IMR-90 (cell line): ENCODE measurements at regions not wholly inside any gene's neighbourhood (a gene's known extent, or its start where the extent isn't known, plus 50 kb on each side); places are given as distances from the start of the nearest gene placed in this dataset.

Experiments
- ATAC-seq: fragments of 200-7000 bp; cut with Tn5 transposase; 2 replicates; pipeline ENCODE4 v1.9.1; 2020; ENCODE audit warnings: low read depth, mild to moderate bottlenecking, moderate library complexity
- BruUV-seq: library from RNA; stranded (reverse); fragments of 400-500 nt; replicated peaks from 2 replicates; lab custom pipeline; 2021; lab: Mats Ljungman, UMichigan
- CTCF ChIA-PET: fragments of 300-600 bp; formaldehyde crosslinking; extraction: SDS; loops from one replicate; lab custom pipeline; 2021; ENCODE audit warnings: antibody characterized with exemption; lab: Yijun Ruan, JAX
- POLR2A ChIA-PET: fragments of 300-600 bp; sonication (Branson Sonifier 250); formaldehyde crosslinking; loops from one replicate; lab custom pipeline; 2022; ENCODE audit warnings: antibody characterized with exemption; ENCODE audit not compliant: unreplicated experiment; lab: Charles Lee
- DNase-seq: peaks from one replicate; pipeline ENCODE4 v3.0.0; 2013
- H2AFZ ChIP-seq: replicated peaks from 2 replicates; pipeline ENCODE3; 2013; ENCODE audit warnings: low read length, mild to moderate bottlenecking; ENCODE audit not compliant: poor library complexity
- H2AK5ac ChIP-seq: 2 replicates; pipeline ENCODE4 v1.6.1; 2013; ENCODE audit warnings: low read depth, low read length, inconsistent platforms
- H2AK9ac ChIP-seq: replicated peaks from 2 replicates; pipeline ENCODE3; 2013; ENCODE audit warnings: mild to moderate bottlenecking, low read depth, low read length, moderate library complexity; ENCODE audit not compliant: poor library complexity
- H2BK120ac ChIP-seq: 2 replicates; pipeline ENCODE4 v1.6.1; 2013; ENCODE audit warnings: low read depth, low read length, inconsistent platforms
- H2BK15ac ChIP-seq: 3 replicates; pipeline ENCODE4 v1.6.1; 2013; ENCODE audit warnings: low read depth, low read length, inconsistent platforms
- H2BK20ac ChIP-seq: 2 replicates; pipeline ENCODE4 v1.6.1; 2013; ENCODE audit warnings: low read depth, mild to moderate bottlenecking, inconsistent platforms, low read length, moderate library complexity
- H2BK5ac ChIP-seq: 2 replicates; pipeline ENCODE4 v1.6.1; 2013; ENCODE audit warnings: mild to moderate bottlenecking, low read depth, low read length, inconsistent platforms; ENCODE audit not compliant: poor library complexity, severe bottlenecking
- H3K14ac ChIP-seq: replicated peaks from 2 replicates; pipeline ENCODE4 v1.6.1; 2013; ENCODE audit warnings: low read depth, low read length, inconsistent platforms
- H3K18ac ChIP-seq: 2 replicates; pipeline ENCODE4 v1.6.1; 2013; ENCODE audit warnings: low read depth, low read length, control low read depth
- H3K23ac ChIP-seq: 2 replicates; pipeline ENCODE4 v1.6.1; 2013; ENCODE audit warnings: low read depth, low read length, inconsistent platforms
- H3K27ac ChIP-seq: 2 replicates; pipeline ENCODE4 v1.5.1; 2013; ENCODE audit warnings: mild to moderate bottlenecking, control low read depth, low read length; ENCODE audit not compliant: insufficient read depth
- H3K27me3 ChIP-seq: 2 replicates; pipeline ENCODE4 v1.6.1; 2013; ENCODE audit warnings: low read length; ENCODE audit not compliant: control insufficient read depth, insufficient read depth
- H3K36me3 ChIP-seq: 2 replicates; pipeline ENCODE4 v1.6.1; 2013; ENCODE audit warnings: low read length, mixed read lengths; ENCODE audit not compliant: control insufficient read depth, insufficient read depth
- H3K4ac ChIP-seq: 2 replicates; pipeline ENCODE4 v1.6.1; 2013; ENCODE audit warnings: low read depth, low read length, inconsistent platforms
- H3K4me1 ChIP-seq: 2 replicates; pipeline ENCODE4 v1.6.1; 2013; ENCODE audit warnings: low read length, mixed read lengths; ENCODE audit not compliant: control insufficient read depth, insufficient read depth
- H3K4me2 ChIP-seq: 2 replicates; pipeline ENCODE4 v1.6.1; 2013; ENCODE audit warnings: low read depth, mild to moderate bottlenecking, control low read depth, low read length, moderate library complexity
- H3K4me3 ChIP-seq: 2 replicates; pipeline ENCODE4 v1.5.1; 2013; ENCODE audit warnings: low read depth, mild to moderate bottlenecking, control low read depth, low read length, moderate library complexity; ENCODE audit not compliant: insufficient read depth
- H3K56ac ChIP-seq: 2 replicates; pipeline ENCODE4 v1.6.1; 2013; ENCODE audit warnings: low read length, inconsistent platforms; ENCODE audit not compliant: insufficient read depth; ENCODE audit errors: extremely low read depth
- H3K79me1 ChIP-seq, 2 experiments: 2 replicates each; pipeline ENCODE4 v1.6.1; 2013; ENCODE audit warnings: low read length in 2 of 2, inconsistent platforms in 1 of 2, low read depth in 1 of 2
- H3K9ac ChIP-seq: 2 replicates; pipeline ENCODE4 v1.6.1; 2013; ENCODE audit warnings: low read depth, low read length, control low read depth
- H3K9me1 ChIP-seq: 2 replicates; pipeline ENCODE4 v1.6.1; 2013; ENCODE audit warnings: low read length, inconsistent platforms; ENCODE audit not compliant: insufficient read depth
- H3K9me3 ChIP-seq: 2 replicates; pipeline ENCODE4 v1.6.1; 2013; ENCODE audit warnings: low read length; ENCODE audit not compliant: control insufficient read depth, insufficient read depth
- H4K20me1 ChIP-seq: 2 replicates; pipeline ENCODE4 v1.6.1; 2013; ENCODE audit warnings: low read length, inconsistent platforms; ENCODE audit not compliant: insufficient read depth
- H4K5ac ChIP-seq: 2 replicates; pipeline ENCODE4 v1.6.1; 2013; ENCODE audit warnings: mild to moderate bottlenecking, low read depth, low read length, control low read depth
- H4K8ac ChIP-seq, 2 experiments: 2 replicates each; pipeline ENCODE4 v1.6.1; 2013; ENCODE audit warnings: low read depth in 2 of 2, low read length in 2 of 2, control low read depth in 1 of 2, inconsistent platforms in 1 of 2
- H4K91ac ChIP-seq: 2 replicates; pipeline ENCODE4 v1.6.1; 2013; ENCODE audit warnings: low read depth, low read length, inconsistent platforms; ENCODE audit not compliant: insufficient read depth
- BHLHE40 ChIP-seq: fragments of 150-350 bp; IDR thresholded peaks from 2 replicates; pipeline ENCODE4 v1.6.1; 2016; ENCODE audit warnings: mild to moderate bottlenecking, low read depth, low read length
- CHD1 ChIP-seq: IDR thresholded peaks from 2 replicates; pipeline ENCODE4 v1.6.1; 2012; ENCODE audit warnings: low read depth, low read length, improper control_type of control experiment
- FOS ChIP-seq: fragments of 150-350 bp; IDR thresholded peaks from 2 replicates; pipeline ENCODE4 v1.6.1; 2016; ENCODE audit warnings: low read depth, low read length
- MAZ ChIP-seq: IDR thresholded peaks from 2 replicates; pipeline ENCODE4 v1.6.1; 2012; ENCODE audit warnings: low read depth, mild to moderate bottlenecking, low read length, improper control_type of control experiment, moderate library complexity, borderline replicate concordance
- MXI1 ChIP-seq: IDR thresholded peaks from 2 replicates; pipeline ENCODE4 v1.6.1; 2012; ENCODE audit warnings: low read depth, mild to moderate bottlenecking, low read length, moderate library complexity, borderline replicate concordance
- NFE2L2 ChIP-seq: fragments of 150-350 bp; IDR thresholded peaks from 2 replicates; pipeline ENCODE4 v1.6.1; 2016; ENCODE audit warnings: low read depth, mild to moderate bottlenecking, low read length
- RFX5 ChIP-seq: IDR thresholded peaks from 2 replicates; pipeline ENCODE4 v1.8.0; 2012; ENCODE audit warnings: low read depth, mild to moderate bottlenecking, low read length, moderate library complexity
- SMC3 ChIP-seq: fragments of 150-350 bp; IDR thresholded peaks from 2 replicates; pipeline ENCODE4 v1.6.1; 2016; ENCODE audit warnings: low read depth, mild to moderate bottlenecking, antibody characterized with exemption, low read length, moderate library complexity
- dilution Hi-C: fragments of 300-500 bp; cut with HindIII; formaldehyde crosslinking; loops from one replicate; pipeline ENCODE4 v1.14.3; 2018; ENCODE audit warnings: low sequenced_read_pairs; ENCODE audit not compliant: unreplicated experiment
- in situ Hi-C: fragments of 300-500 bp; cut with MboI; formaldehyde crosslinking; loops from 3 replicates; pipeline ENCODE4 v1.14.3; 2019; ENCODE audit warnings: low sequenced_read_pairs, inconsistent platforms, mixed read lengths
- intact Hi-C: fragments of 100-400 bp; cut with micrococcal nuclease; formaldehyde crosslinking; loops from 2 replicates; pipeline ENCODE4 v1.10.0; 2022
- TF ChIP-seq, protein P1 (sequence below): fragments of 150-350 bp; IDR thresholded peaks from 2 replicates; pipeline ENCODE4 v1.6.1; 2016; ENCODE audit warnings: low read depth, mild to moderate bottlenecking, low read length, moderate library complexity, borderline replicate concordance
- TF ChIP-seq, protein P2 (sequence below): conservative IDR thresholded peaks from 2 replicates; pipeline ENCODE4 v1.5.1; 2012; ENCODE audit warnings: mild to moderate bottlenecking, low read depth, low read length, improper control_type of control experiment

DNA sequence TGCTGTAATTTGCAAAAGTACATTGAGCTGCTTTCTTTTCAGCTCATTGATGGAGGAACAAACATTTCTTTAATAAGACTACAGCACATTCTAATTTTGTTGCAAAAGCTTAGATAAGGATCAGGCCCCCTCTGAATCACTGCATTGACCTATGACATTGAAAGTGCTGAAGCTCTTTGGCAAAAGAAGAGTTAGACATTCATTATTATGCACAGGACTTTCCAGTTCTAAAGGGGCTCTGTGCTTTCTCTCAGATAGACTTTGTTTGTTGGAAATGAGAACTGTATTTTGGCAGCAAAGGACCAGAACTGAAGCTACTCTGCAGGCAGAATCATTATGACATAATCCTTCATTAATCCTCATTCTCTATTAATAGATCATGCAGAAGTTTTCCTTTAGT is 252.9 kb upstream of the SOX2 start:
- Histone ChIP-seq H3K27ac (no peak overlapping the region), H4K8ac (no peak overlapping the region), H2BK20ac (no peak overlapping the region), H3K14ac (no peak overlapping the region), H3K36me3 (no peaks in the 10 kb centered on the region), H2AFZ (no peak overlapping the region), H3K79me1 (no peaks in the 10 kb centered on the region), H3K4ac (no peak overlapping the region), H3K4me2 (no peak overlapping the region), H3K4me3 (no peak overlapping the region), H3K23ac (no peak overlapping the region), H3K18ac (no peak overlapping the region), H2BK120ac (no peak overlapping the region), H4K5ac (no peak overlapping the region), H3K56ac (no peak overlapping the region), H2BK15ac (no peak overlapping the region), H2AK5ac (no peak overlapping the region), H3K9ac (no peak overlapping the region), H3K9me3 (peaks cover 7% of the 10 kb centered on the region; the same call in 1 of the 2 replicates), H4K20me1 (no peaks in the 10 kb centered on the region), H2BK5ac (no peak overlapping the region), H3K27me3 (no peaks in the 10 kb centered on the region), H3K4me1 (no peaks in the 10 kb centered on the region), H2AK9ac (no peak overlapping the region), H4K91ac (no peak overlapping the region), H3K9me1 (no peaks in the 10 kb centered on the region)
- dilution Hi-C loops (no loop called here), in situ Hi-C loops (no loop called here), intact Hi-C loops (no loop called here)
- ChIA-PET POLR2A (no interaction called here), CTCF (interaction anchor here (1.3 kb wide), 1 partner anchor 11 kb away, joined by 3 read pairs; no protein-coding TSS in a partner anchor)
- DNase-seq: no peak
- no peak for ATAC-seq
- TF ChIP-seq MAZ (no peak), BHLHE40 (no peak), RFX5 (no peak), MXI1 (no peak), CHD1 (no peak), SMC3 (no peak), FOS (no peak), NFE2L2 (no peak)
- TF ChIP-seq, protein P1, sequence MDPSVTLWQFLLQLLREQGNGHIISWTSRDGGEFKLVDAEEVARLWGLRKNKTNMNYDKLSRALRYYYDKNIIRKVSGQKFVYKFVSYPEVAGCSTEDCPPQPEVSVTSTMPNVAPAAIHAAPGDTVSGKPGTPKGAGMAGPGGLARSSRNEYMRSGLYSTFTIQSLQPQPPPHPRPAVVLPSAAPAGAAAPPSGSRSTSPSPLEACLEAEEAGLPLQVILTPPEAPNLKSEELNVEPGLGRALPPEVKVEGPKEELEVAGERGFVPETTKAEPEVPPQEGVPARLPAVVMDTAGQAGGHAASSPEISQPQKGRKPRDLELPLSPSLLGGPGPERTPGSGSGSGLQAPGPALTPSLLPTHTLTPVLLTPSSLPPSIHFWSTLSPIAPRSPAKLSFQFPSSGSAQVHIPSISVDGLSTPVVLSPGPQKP: no peak
- TF ChIP-seq, protein P2, sequence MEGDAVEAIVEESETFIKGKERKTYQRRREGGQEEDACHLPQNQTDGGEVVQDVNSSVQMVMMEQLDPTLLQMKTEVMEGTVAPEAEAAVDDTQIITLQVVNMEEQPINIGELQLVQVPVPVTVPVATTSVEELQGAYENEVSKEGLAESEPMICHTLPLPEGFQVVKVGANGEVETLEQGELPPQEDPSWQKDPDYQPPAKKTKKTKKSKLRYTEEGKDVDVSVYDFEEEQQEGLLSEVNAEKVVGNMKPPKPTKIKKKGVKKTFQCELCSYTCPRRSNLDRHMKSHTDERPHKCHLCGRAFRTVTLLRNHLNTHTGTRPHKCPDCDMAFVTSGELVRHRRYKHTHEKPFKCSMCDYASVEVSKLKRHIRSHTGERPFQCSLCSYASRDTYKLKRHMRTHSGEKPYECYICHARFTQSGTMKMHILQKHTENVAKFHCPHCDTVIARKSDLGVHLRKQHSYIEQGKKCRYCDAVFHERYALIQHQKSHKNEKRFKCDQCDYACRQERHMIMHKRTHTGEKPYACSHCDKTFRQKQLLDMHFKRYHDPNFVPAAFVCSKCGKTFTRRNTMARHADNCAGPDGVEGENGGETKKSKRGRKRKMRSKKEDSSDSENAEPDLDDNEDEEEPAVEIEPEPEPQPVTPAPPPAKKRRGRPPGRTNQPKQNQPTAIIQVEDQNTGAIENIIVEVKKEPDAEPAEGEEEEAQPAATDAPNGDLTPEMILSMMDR: no peak
- BruUV-seq: no TSS peak
